OCI-LY3 (cell line): ENCODE measurements at regions not wholly inside any gene's neighbourhood (a gene's known extent, or its start where the extent isn't known, plus 50 kb on each side); places are given as distances from the start of the nearest gene placed in this dataset.

Source experiments
- H2AFZ ChIP-seq: fragments of 200-600, 300-600 bp; shearing (Covaris generic); 2 replicates; pipeline ENCODE4 v1.6.0; 2014; ENCODE audit warnings: antibody characterized with exemption, low read depth, low read length
- H3K27ac ChIP-seq: fragments of 200-600, 300-600 bp; sonication (generic); 2 replicates; pipeline ENCODE4 v1.5.1; 2014; ENCODE audit warnings: mild to moderate bottlenecking, low read length, moderate library complexity, mixed read lengths
- H3K27me3 ChIP-seq: fragments of 200-600, 300-600 bp; sonication (generic); 2 replicates; pipeline ENCODE4 v1.6.1; 2014; ENCODE audit warnings: low read depth, low read length, mixed read lengths
- H3K36me3 ChIP-seq: fragments of 200-600, 300-600 bp; sonication (generic); replicated peaks from 2 replicates; pipeline ENCODE3; 2014; ENCODE audit warnings: low read depth, low read length, mixed read lengths
- H3K4me1 ChIP-seq: fragments of 300-600, 200-600 bp; sonication (generic); 2 replicates; pipeline ENCODE4 v1.6.1; 2014; ENCODE audit warnings: low read length, mixed read lengths
- H3K4me2 ChIP-seq: fragments of 200-600, 300-600 bp; sonication (generic); 2 replicates; pipeline ENCODE4 v1.6.1; 2014; ENCODE audit warnings: low read length, mixed read lengths
- H3K4me3 ChIP-seq: fragments of 300-600, 200-600 bp; sonication (generic); 2 replicates; pipeline ENCODE4 v1.5.1; 2014; ENCODE audit warnings: antibody characterized with exemption, mild to moderate bottlenecking, low read length, moderate library complexity
- H3K79me2 ChIP-seq: fragments of 300-600, 200-600 bp; shearing (Covaris generic); 2 replicates; pipeline ENCODE4 v1.6.1; 2014; ENCODE audit warnings: mild to moderate bottlenecking, low read length, mixed read lengths
- H3K9ac ChIP-seq: fragments of 300-600, 200-600 bp; shearing (Covaris generic); 2 replicates; pipeline ENCODE4 v1.6.0; 2014; ENCODE audit warnings: mild to moderate bottlenecking, low read length, moderate library complexity
- H3K9me3 ChIP-seq: fragments of 200-600, 300-600 bp; shearing (Covaris generic); 2 replicates; pipeline ENCODE4 v1.6.1; 2014; ENCODE audit warnings: low read length, mixed read lengths; ENCODE audit not compliant: insufficient read depth
- H4K20me1 ChIP-seq: fragments of 200-600, 300-600 bp; sonication (generic); 2 replicates; pipeline ENCODE4 v1.6.1; 2016; ENCODE audit warnings: low read length, mixed read lengths; ENCODE audit not compliant: insufficient read depth
- EZH2phosphoT487 ChIP-seq: fragments of 200-600 bp; shearing (Covaris generic); IDR thresholded peaks from 2 replicates; pipeline ENCODE4 v1.6.1; 2018; ENCODE audit warnings: antibody characterized with exemption, mixed run types, low read depth
- TF ChIP-seq, protein P1 (sequence below): fragments of 200-600, 300-600 bp; sonication (generic); IDR thresholded peaks from 2 replicates; pipeline ENCODE4 v1.5.1; 2014; ENCODE audit warnings: antibody characterized with exemption, low read length, low read depth

DNA sequence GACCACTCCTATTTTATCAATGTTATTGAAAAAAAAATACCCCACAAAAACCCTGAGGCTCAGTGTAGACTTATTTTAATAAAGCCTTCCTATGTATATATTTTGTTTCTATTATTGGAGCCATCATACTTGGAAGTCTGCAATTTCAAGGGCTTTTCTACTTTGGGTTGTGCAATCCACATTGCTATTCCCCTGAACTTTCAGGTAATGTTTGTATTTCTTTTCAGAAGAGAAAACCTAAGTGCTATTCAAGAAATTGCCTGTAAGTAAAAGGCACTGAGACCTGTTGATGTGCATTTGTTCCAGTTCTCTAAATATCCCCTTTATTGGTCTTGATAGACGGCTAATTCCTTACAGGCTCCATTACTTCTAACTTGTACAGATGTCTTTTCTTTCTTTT lies 280.7 kb upstream of the RAG2 start:
- Histone ChIP-seq H3K4me3 (no peak overlapping the region), H3K79me2 (no peaks in the 10 kb centered on the region), H2AFZ (no peak overlapping the region), H3K9me3 (no peaks in the 10 kb centered on the region), H3K4me2 (no peak overlapping the region), H3K27me3 (peaks cover 7% of the 10 kb centered on the region; the same call in 1 of the 2 replicates), H3K9ac (no peak overlapping the region), H4K20me1 (no peaks in the 10 kb centered on the region), H3K4me1 (no peaks in the 10 kb centered on the region), H3K36me3 (no peaks in the 10 kb centered on the region), H3K27ac (no peak overlapping the region)
- TF ChIP-seq EZH2phosphoT487, result no peak
- TF ChIP-seq, protein P1, sequence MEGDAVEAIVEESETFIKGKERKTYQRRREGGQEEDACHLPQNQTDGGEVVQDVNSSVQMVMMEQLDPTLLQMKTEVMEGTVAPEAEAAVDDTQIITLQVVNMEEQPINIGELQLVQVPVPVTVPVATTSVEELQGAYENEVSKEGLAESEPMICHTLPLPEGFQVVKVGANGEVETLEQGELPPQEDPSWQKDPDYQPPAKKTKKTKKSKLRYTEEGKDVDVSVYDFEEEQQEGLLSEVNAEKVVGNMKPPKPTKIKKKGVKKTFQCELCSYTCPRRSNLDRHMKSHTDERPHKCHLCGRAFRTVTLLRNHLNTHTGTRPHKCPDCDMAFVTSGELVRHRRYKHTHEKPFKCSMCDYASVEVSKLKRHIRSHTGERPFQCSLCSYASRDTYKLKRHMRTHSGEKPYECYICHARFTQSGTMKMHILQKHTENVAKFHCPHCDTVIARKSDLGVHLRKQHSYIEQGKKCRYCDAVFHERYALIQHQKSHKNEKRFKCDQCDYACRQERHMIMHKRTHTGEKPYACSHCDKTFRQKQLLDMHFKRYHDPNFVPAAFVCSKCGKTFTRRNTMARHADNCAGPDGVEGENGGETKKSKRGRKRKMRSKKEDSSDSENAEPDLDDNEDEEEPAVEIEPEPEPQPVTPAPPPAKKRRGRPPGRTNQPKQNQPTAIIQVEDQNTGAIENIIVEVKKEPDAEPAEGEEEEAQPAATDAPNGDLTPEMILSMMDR, result no peak

DNA sequence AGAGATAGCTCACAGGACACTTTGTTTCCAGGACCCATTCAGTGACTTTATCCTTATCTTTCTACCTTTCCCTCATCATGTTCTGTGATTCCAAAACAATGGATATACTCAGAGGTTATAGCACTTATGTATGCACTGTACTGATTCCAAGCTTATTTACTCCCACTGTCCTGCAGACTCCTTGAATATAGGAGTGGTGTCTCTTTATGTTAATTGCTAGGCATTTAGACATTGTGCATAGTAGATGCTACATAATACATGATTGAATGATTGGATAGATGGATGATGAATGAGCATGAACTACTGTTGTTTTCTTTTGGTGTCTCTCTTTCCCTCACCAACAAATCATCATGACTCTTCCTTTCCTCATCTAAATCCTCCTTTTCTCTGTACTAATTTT lies 279.1 kb upstream of the RAG2 start:
- H4K20me1 ChIP-seq, result no peaks in the 10 kb centered on the region
- H3K4me2 ChIP-seq, result no peak overlapping the region
- no peak overlapping the region for H3K9ac ChIP-seq
- no peak overlapping the region for H3K4me3 ChIP-seq
- no peaks in the 10 kb centered on the region for H3K9me3 ChIP-seq
- H3K79me2 ChIP-seq, result no peaks in the 10 kb centered on the region
- no peak for TF ChIP-seq EZH2phosphoT487
- TF ChIP-seq, protein P1, result no peak
- no peak overlapping the region for H3K27ac ChIP-seq
- H3K4me1 ChIP-seq, result no peaks in the 10 kb centered on the region
- no peak overlapping the region for H2AFZ ChIP-seq
- H3K27me3 ChIP-seq, result peaks cover 7% of the 10 kb centered on the region; the same call in 1 of the 2 replicates
- H3K36me3 ChIP-seq, result no peaks in the 10 kb centered on the region

DNA sequence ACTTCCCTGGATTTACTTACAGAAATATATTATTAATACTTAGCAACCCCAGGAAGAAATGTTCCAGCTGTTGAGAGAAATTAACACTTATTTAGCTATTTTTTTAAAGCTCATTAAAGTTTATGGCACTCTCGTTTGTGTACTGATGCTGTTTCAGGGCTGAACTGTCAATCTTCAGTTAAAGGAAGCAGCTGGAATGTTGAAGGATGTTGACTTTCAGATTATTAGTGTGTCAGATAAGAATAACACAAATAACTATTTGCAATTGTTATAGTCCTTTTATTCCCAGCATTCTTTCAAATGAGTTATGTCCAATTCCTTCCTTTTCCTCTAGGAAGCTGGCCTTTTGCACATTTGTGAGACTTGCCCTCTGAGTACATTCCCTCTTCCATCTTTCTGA lies 278.2 kb upstream of the RAG2 start:
- H2AFZ ChIP-seq, result no peak overlapping the region
- no peaks in the 10 kb centered on the region for H3K4me1 ChIP-seq
- no peak overlapping the region for H3K9ac ChIP-seq
- H3K27me3 ChIP-seq, result peaks cover 7% of the 10 kb centered on the region; the same call in 1 of the 2 replicates
- H3K27ac ChIP-seq, result no peak overlapping the region
- H3K4me3 ChIP-seq, result no peak overlapping the region
- H3K79me2 ChIP-seq, result no peaks in the 10 kb centered on the region
- no peaks in the 10 kb centered on the region for H4K20me1 ChIP-seq
- TF ChIP-seq, protein P1, result no peak
- no peak for TF ChIP-seq EZH2phosphoT487
- no peaks in the 10 kb centered on the region for H3K36me3 ChIP-seq
- H3K4me2 ChIP-seq, result no peak overlapping the region
- H3K9me3 ChIP-seq, result no peaks in the 10 kb centered on the region

DNA sequence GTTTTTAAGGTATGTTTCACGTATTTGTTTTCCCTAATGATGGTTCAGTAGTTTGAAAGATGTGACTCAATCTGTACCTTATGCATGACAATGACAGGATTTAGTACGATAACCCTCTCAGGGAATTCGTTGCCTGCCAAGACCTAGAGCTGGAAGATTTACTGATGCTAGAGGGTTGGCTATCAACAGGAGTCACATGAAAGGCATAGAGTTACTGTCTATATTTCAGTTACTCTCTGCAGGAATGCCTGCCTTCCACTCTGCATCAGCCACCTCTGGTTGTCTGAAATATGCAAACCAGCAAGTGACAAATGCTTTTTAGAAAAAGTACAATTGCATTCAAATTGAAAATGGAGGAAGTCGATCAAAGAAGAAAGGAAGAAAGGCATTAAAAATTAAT lies 276.3 kb upstream of the RAG2 start:
- no peak for TF ChIP-seq EZH2phosphoT487
- TF ChIP-seq, protein P1, result no peak
- H3K27me3 ChIP-seq, result 0 out of 2 replicates have a peak, but pooled peaks cover 7% of the 10 kb centered on the region

More for the DNA sequence above, 276.3 kb upstream of the RAG2 start:
- Histone ChIP-seq H3K27ac (no peak overlapping the region), H3K79me2 (no peaks in the 10 kb centered on the region), H2AFZ (no peak overlapping the region), H3K4me3 (no peak overlapping the region), H3K4me1 (no peaks in the 10 kb centered on the region), H3K36me3 (no peaks in the 10 kb centered on the region), H4K20me1 (no peaks in the 10 kb centered on the region), H3K4me2 (no peak overlapping the region), H3K9ac (no peak overlapping the region), H3K9me3 (no peaks in the 10 kb centered on the region)
